Stimulated activated CD8-positive, alpha-beta memory T cell treated with anti-CD3 and anti-CD28 coated beads, Interleukin-15, amount 100 ng/mL, for 1 hour (primary cell): ENCODE measurements at regions not wholly inside any gene's neighbourhood (a gene's known extent, or its start where the extent isn't known, plus 50 kb on each side); places are given as distances from the start of the nearest gene placed in this dataset.

Experiments
- DNase-seq: peaks from one replicate; pipeline ENCODE4 v3.0.0-alpha.2; 2020; ENCODE audit warnings: low read depth

DNA sequence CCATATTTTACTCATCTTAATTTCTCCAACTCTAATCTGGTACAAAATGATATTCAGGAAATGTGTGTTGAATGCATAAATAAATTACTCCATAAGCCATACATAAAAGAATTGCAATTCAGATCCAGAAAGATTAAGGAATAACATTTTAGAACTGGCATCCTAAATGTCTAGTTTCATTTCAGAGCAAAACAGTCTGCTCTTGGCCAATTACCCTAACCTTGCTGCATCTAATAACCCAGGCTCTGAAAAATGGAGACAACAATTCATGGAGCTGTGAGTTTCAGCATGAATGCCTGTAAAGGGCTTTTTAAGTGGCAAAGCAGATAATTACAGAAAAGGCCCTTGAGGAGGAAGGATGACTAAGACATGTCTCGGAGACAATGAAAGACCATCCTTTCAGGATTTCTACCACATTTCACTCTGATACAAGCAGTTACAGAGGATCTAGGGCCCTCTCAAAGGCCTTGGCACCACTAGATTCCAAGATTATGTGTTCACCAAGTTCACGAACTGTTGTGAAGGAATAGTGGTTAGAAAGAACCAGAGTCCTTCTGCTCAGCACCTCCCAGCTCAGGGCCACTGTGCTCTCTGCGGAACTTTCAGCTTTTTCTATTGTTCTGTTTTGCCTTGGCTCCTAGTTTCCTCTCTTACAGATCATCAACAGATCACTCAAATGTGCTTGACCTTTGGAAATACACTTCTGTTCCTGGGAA is 157.6 kb upstream of the BLID start:
- no peak for DNase-seq

DNA sequence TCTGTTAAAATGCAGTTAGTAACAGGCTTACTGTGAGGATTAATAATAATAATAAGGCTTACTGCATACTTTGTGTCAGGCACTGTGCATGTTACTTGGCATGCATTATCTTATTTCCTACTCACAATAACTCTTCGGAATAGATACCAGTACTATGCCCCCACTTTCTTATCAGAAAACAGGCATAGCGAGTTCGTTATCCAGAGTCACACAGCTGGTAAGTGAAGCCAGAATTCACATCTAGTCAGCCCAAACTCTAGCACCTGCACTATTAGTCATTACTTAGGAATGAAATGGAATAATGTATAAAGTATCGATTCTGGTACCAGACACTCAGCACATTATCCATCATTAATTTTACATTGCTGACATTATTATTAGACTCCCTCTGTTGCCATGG is 155.7 kb upstream of the BLID start:
- no peak for DNase-seq

DNA sequence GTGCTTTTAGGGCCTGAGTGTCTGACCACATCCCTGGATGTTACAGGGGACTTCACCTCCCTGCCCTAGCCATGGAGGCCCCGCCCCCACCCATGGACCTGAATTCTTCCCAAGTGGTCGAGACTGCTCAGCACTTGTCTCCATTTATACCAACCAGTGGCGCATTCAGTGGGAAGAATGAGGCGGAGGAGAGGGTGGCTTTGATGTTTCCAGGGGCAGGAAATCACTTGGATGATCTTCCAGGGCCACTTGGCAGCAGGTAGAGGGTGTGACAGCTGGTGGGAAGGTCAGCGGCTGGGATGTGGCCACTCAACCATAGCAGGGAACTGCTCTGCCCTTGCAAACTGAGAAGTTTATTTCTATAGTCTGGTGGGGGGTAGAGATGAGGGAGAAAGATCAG is 155.1 kb upstream of the BLID start:
- DNase-seq: no peak

DNA sequence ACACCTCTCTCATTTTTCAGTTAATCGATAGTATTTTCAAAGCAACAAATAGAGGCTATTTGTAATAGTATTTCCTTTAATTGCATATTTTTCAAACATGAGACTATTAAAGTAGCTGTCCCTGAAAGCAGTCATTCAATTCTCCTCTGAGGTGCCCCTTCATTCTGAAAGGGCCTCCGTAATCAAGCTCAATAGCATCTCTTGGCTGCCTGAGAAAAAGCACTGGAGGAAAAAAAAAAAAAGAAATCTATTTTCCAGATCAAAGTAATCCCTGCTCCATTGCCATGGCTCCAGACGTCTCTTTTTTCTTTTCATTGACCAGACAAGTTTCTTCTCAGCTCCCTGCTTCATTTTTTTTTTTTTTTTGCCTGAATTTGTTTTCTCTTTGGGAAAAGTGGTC is 154.5 kb upstream of the BLID start:
- no peak for DNase-seq

DNA sequence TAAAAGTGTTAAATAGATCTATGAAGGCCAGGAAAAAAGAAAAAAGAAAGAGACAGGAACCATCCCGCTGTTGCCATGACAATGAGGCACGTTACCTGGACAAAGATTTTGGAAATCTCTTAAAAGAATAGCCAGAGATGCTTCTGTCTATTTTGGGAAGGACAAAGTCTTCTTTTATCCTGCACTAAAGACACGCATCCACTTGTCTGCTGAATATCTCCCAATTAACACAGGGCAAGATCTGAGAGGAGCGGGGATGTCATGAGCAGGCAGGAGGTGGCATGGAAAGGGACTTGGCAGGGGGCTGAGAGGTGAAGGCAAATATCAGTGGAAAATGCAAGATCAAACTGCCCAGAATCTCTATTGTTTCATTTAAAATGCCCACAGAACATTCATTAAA is 153.8 kb upstream of the BLID start:
- no peak for DNase-seq

DNA sequence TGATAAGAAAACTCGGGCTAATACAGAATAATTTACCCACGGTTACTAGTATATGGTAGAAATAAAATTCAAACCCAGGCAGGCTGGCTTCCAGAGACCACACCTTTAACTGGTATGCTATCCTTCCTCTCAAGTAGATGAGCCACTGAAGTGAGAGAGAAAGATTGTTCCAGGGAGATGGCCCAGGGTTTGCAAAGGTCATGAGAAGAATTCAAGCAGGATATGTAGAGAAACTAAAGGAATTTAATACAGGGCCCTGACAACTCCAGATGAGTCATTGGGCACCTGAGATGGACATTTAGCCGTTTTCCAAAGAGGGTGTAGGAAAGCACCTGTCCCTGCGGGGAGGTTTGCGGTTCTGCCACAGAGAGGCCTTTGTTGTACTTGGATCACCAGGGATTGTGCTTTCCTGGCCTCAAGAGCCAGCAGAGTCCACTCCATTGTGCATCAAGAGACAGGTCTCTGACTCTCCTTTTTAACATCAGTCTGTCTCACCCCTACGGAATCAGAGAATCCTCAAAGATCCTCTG is 152.7 kb upstream of the BLID start:
- DNase-seq: no peak

DNA sequence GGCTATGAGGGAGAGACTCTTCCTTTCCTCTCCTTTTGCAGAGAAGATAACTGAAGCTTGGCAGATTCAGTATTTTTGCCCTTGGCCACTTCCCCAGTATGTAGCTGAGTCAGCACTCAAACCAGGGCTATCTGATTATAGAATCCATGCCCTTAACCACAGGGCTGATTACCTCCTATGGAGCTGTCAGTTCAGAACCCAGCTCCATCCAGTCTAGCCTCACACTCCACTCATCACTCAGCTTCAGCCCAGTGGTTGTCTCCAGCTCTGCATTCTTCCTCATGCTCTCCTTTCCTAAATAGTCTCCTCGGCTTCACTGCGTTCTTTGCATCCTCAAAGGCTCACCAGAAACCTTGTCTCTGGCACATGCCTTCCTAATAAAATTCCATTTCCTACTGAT is 151.6 kb upstream of the BLID start:
- DNase-seq: no peak

DNA sequence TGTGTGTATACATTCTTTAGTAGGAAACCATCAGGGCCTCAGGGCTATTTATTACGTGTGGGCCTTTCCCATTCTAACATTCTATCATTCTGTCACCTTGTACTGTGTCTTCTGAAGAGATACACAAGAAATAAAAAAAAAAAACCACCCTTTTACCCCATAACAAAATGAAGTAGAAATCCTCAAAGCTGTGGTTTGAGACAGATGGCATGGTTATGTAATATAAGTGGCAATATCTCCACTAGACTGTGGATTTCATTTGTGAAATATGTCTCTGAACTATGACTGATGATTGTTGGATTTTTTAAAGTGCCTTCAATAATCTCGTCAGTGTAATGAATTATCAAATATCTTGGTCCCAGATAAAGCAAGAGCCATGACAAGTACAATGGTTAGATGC is 150.0 kb upstream of the BLID start:
- DNase-seq: no peak

DNA sequence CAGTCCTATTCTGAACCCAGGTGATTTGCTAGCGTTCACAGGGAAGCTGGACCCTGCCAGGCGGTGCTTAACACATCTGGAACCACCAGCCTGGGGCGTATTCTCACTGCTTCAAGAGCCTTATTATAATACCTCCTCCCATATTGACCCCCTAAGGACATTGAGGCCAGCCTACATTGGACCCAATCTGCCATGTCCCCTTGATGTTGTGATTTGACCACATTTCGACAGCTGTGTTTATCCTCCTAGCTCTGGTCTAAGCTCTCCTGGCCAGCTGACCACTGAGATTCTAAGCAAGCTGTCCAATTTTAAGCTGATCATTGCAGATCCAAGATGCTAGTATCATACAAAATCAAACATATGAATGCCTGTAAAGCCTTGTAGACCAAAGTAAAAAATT is 148.1 kb upstream of the BLID start:
- no peak for DNase-seq

DNA sequence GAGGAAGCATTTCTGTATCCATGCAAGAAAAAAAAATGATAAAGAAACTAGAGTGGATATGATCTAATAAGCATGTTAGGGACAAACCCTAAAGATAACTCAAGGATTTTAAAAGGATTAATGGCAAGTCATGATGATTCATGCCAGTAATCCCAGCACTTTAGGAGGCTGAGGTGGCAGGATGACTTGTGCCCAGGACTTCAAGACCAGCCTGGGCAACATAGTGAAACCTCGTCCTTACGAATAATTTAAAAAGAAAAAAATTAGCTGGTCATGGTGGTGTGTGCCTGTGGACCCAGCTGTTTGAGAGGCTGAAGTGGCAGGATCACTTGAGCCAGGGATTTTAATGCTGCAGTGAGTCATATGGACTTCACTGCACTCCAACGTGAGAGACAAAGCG is 145.5 kb upstream of the BLID start:
- no peak for DNase-seq

DNA sequence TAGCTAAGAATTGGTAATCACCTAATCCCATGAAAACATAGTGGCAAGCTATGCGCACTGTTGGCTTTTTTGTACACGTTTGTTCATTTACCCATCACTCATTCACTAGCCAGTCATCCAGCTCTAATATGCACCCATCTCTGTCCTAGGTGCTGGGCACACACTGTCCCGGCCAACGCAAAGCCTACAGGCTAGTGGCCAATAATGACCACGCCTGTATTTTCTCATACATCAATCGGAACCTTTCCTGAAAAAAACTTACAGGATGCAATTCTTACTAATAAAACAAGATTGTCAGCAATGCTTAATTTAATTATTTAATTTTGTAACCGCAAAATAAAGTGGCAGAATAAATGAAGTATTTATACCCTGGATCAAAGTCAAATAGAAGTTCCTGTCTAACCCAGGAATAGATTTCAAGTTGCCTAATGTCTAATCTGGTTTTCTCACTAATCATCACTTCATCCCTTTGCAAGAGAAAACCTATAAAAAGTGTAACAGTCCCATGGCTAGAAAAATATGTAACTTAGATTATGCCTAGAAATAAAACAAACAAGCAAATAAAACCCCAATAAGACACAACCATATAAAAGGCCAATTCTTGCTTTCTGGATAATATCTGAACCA is 143.3 kb upstream of the BLID start:
- DNase-seq: no peak

DNA sequence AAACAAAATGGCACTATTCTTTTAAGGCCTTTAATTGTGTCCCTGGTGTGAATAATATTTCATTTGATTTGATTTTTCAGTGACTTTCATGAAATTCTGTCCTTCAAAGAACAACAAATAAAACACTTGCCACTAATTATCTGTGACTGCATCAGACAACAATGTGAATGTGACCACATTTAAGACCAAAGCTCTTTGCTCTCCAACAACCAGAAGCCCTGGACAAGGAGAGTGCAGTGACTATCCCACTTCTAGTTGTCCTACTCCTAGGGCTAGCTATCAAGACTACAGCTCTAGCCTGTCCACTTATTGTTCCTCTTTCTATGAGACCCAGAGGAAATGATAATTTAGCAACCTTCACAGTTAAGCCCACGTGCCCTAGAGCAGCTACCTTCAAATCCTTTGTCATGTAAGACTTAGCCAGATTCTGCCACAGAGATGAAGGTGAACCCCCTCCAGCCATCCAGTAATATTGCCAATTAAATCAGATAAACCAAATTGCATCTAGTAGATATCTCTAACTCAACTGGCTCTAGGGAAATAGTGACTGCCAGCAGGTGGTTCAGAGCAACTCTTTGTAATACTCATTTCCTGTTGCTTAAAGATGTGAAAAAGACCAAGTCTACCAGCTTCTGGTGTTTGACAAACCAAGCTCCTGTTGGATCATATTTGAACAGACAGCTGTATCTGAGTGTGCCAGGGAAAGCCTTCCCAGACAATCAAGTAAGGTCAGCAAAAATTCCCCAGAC is 142.6 kb upstream of the BLID start:
- no peak for DNase-seq

DNA sequence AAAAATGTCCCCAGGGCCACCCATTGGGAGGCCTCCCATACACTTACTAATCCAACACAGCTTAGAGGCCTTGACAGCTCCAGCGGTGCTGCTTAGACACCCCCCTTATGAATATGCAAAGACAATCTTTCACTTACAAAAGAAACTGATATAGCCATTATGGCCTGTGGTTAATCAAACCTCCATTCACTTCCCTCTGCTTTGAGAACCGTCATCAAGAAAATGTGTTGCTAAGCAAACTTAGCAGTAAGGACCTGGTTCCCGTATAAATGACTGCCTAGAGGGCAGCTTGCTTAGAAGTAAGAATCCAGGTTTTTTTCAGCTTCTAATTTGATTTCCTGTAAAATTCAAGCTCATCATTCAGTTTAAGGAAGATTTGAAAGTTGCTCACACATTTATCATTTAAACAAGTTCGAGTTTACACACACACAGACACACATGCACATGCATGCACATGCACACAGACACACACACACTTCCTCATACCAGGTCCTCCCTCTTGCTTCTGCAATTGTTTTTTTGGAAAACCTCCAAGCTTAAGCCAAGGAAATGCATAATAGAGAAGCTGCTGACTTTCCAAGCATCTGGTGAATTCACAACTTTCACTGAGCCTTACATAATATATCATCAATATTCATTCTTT is 137.7 kb upstream of the BLID start:
- no peak for DNase-seq

DNA sequence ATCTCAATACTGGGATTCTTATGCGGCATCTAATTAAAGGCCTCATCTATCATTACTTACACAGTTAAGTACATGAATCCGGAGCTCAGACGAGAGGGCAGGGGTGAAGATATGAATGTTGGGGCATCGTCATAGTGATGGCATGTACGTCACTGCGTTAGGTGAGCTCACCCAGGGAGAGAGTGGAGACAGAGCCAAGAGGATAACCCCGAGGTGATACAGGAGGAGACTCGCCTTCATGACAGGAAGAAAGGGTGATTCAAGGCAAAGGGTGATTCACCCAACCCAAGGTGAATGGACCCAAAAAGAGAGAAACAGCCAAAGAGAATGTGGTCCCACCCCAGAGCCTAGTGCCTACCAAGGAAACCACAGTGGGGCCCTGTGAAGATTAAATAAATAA is 132.9 kb upstream of the BLID start:
- no peak for DNase-seq

DNA sequence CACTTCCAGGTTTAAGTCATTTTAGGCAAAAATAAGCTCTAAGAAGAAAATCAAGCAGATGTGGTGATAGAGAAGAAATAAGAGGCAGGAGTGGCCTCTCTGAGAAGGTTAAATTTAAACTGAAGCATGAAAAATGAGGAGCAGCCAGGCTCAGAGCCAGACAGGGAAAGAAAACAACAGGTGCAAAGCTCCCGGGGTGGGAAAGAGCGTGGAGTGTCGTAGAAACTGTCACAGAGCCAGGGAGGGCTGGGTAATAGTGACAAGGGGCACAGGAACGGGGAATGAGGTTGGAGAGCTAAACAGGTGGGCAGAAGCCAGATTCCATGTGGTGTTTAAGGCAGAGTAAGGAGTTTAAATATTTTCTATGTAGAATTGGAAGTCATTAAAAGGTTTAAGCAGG is 132.1 kb upstream of the BLID start:
- no peak for DNase-seq

DNA sequence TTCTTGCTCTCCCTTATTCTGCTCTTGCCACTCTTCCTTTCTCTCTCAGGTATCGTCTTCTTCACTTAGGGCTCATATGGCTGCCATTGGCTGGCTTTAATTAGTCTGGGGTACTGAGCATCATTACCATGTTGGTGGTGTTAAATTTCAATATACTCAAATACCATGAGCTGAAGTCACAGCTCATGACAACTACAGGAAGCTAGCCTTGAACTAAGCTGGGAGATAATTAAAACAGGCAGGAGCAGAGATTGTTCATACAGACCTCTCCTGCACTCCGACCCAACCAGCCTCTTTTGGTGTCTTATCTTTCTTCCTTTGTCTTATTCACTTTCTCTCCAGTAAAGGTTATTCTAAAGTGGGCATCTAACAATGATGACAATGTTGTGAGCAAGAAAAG is 130.9 kb upstream of the BLID start:
- DNase-seq: no peak

DNA sequence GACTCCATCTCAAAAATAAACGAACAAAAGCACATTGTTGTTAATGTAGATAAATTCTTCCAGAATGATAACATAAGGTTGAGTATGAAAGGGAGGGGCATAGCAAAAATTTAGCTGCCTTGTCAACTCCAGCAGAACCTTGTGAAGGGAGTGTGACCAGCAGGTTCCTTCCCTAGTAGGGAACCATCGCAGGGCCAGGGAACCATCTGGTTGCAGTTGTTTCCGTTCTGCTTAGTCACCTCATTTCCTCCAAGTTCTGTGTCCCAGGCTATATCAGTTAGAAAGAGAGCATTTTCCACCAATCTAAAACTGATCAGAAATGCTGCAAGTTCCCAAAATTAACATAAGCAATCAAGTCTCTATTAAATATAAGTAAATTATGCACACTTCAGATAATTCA is 126.7 kb upstream of the BLID start:
- no peak for DNase-seq

DNA sequence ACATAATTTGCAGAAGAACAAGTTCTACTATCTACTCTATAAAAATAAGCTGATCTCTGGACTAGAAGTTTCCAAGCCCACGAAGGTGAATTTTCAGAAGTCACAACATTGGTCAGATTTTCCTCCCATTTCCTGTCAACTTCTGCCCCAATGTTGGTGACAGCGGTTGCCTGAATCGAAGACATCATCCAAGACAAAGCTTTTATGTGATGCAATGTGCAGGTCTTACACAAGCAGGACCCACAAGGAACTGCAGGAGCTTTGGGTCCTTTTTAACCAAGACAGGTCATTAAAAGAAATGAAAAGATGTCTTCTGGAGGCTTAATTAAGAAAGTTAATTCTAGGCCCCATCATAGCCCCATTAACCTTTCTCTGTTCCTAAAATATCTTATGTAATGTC is 125.6 kb upstream of the BLID start:
- no peak for DNase-seq

DNA sequence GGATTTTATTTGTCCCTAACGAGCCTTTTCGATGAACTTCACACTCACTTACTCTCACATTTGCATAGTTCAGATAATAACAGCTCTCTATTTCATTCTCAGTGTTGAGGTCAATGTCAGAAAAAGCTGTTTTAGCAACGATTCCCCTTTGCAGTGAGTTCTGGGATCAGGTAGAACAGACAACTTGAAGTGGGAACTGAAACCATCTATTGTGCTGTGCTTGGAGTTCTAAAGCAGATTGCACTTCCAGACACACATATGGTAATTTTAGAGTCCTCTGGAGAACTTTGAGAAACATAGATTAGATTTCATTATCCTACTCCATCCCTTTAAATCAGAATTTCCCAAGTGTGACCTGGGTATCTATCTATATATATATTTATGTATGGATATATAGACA is 124.6 kb upstream of the BLID start:
- DNase-seq: no peak

DNA sequence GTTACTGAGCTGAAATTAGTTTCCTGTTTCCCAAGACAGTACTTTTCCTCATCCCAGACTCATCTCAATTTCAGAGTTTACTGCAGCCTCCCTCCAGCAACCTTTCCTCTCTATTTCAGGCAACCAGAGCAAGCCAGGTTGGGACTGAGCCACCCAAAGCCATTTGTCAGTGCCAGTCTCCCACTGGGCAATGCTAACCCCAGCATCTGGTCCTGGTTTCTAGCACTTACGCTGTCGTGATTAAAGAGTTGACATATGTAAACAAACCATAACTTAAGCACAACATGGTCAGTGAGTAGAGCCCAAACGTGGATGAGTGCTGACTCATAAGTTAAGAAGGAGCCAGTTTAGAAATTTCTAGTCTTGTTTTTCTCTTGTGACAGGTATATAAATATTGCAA is 119.6 kb upstream of the BLID start:
- DNase-seq: no peak

DNA sequence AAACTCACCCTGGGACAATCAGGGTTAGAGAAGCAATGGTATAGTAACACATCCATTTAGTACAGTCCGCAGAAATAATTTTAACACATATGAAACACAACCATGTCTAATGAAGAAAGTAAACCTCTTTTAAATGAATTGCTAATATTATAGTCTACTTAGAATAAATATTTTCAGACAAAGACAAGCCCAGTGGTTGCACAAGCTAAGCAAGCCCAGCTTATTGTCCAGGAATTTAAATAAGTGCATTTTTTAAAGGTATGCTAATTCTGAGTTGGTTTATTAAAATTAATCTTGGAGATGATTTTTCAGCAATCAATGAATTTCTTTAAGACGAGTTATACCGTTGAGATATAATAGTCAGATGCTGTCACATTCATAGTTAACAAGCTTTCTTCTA is 118.8 kb upstream of the BLID start:
- DNase-seq: no peak

DNA sequence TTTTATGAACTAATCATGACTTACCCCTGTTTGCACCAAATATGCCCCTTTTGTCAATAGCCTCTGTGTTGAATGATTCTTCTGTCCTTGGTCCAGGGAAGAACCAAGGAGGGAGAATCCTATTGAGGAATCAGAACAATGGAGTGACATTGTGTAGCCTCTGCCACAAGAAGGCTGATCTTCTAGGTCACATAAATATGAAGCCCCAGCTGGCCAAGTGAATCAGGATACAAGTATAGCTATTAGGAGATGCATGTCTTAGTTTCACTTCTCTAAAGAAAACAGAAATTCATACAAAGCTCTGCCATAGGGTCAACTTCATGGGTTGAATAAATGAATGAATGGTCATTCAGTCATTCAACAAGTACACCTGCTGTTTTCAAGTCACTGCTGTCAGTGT is 118.2 kb upstream of the BLID start:
- DNase-seq: no peak

DNA sequence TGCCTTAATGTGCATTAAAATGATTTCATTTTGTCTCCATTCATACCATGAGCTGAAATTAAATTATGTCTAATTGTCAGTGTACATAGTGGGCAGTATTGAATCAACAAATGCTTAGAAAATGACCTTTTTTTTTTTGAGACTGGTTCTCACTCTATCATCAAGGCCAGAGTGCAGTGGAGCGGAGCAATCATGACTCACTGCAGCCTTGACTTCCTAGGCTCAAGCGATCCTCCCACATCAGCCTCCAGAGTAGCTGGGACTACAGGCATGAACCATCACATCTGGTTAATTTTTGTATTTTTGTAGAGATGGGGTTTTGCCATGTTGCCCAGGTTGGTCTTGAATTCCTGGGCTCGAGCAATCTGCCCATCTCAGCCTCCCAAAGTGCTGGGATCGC is 117.0 kb upstream of the BLID start:
- DNase-seq: no peak
